ENCODE measurements at regions not wholly inside any gene's neighbourhood (a gene's known extent, or its start where the extent isn't known, plus 50 kb on each side); places are given as distances from the start of the nearest gene placed in this dataset.

GRCh38 chr20:50421356-50422340 lies 88.5 kb upstream of the PTPN1 start (continued):
- no peak for TF ChIP-seq ZNF76 (CRISPR knock-in tag; IDR thresholded peaks at IDR 0.05; ENCODE audit: borderline replicate concordance)
- TF ChIP-seq SREBF2 (CRISPR knock-in tag; IDR thresholded peaks at IDR 0.05) = no peak
- TF ChIP-seq ZNF778 (CRISPR knock-in tag; IDR thresholded peaks at IDR 0.05) = no peak
- TF ChIP-seq PHB (CRISPR knock-in tag; IDR thresholded peaks at IDR 0.05) = no peak
- TF ChIP-seq NFIX (CRISPR knock-in tag; IDR thresholded peaks at IDR 0.05; ENCODE audit: low read depth) = no peak
- TF ChIP-seq TRIM28 (IDR thresholded peaks at IDR 0.05) = 0 out of 2 replicates have a peak, but pooled peaks have one; percentile 87
- peak; percentile 20; the same call in 1 of the 2 replicates for TF ChIP-seq XRCC5 (IDR thresholded peaks at IDR 0.05; ENCODE audit: low read depth, low read length)
- TF ChIP-seq NR1H2 (CRISPR knock-in tag; IDR thresholded peaks at IDR 0.05) = no peak
- TF ChIP-seq ELF4 (CRISPR knock-in tag; IDR thresholded peaks at IDR 0.05) = no peak

DNA sequence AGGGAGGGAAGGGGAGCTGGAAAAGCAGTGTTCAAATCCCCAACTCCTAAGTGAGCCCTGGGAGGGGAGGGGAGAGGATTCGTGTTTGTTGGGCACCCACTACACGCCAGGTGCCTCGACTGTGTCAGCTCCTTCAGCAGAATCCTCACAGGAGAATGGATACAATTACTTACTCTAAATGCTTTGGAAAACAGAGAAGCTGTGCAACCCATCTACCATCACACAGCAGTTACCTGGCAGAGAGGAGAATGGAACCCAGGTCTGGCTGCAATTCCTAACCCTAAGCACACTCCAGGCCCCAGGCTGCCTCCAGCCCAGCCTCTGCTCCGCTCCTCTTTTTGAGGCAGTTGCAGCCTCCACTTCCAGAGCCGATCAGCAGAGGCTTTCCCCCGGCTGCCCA lies 86.4 kb upstream of the PTPN1 start:
- no TSS peak for BruUV-seq (replicated peaks)
- H4K20me1 ChIP-seq (replicated peaks; ENCODE audit: control insufficient read depth, insufficient read depth, low read length) = no peaks in the 10 kb centered on the region
- in situ Hi-C loops (cut with MboI) = no loop called here
- H3K9ac ChIP-seq (ENCODE audit: insufficient read depth in 1 of 2, low read depth in 2 of 2, low read length in 2 of 2) = peak overlapping the region in 1 of 2 experiments; percentile 5; a peak in 1 of 4 replicates
- ChIA-PET CTCF (ENCODE audit: low intra/inter-chr PET ratio) (no interaction called here), POLR2A (interaction anchor here (1.0 to 2.3 kb wide), 6 partner anchors 8 to 32 kb away, joined by 4 to 12 read pairs (median 8); no protein-coding TSS in a partner anchor)
- peaks cover 8% of the 10 kb centered on the region for H3K9me3 ChIP-seq (replicated peaks; ENCODE audit: control insufficient read depth, insufficient read depth, low read depth, low read length)
- H3K9me1 ChIP-seq (ENCODE audit: control insufficient read depth, insufficient read depth, low read length) = no peaks in the 10 kb centered on the region
- no peaks in the 10 kb centered on the region for H3K79me2 ChIP-seq (ENCODE audit: control insufficient read depth, insufficient read depth, low read length)
- peaks cover 2 to 13% of the 10 kb centered on the region in 2 experiments; a peak in 3 of 5 replicates for H3K27me3 ChIP-seq (ENCODE audit: control insufficient read depth in 2 of 2, insufficient read depth in 2 of 2, low read length in 2 of 2)
- WGBS (ENCODE audit: insufficient coverage, low coverage, missing lambda C conversion rate) = 53% methylated on average over 6 of the region's 6 CpGs
- intact Hi-C loops (cut with micrococcal nuclease) = no loop called here
- no peaks in the 10 kb centered on the region for H3K36me3 ChIP-seq (ENCODE audit: control insufficient read depth, insufficient read depth, low read length)
- no peak overlapping the region for H3K27ac ChIP-seq (ENCODE audit: extremely low read depth, low read depth, low read length)
- H2AFZ ChIP-seq (ENCODE audit: low read depth, low read length) = no peak overlapping the region; the same call in 1 of the 2 replicates
- no peak overlapping the region for H3K4me2 ChIP-seq (ENCODE audit: insufficient read depth, low read length)
- ATAC-seq = no peak
- FAIRE-seq = no peak
- H3K4me1 ChIP-seq (replicated peaks in 1 of 2; ENCODE audit: control insufficient read depth in 2 of 2, insufficient read depth in 2 of 2, low read length in 2 of 2) = peaks cover 20 to 41% of the 10 kb centered on the region in 2 experiments; a peak in 4 of 5 replicates
- DNase-seq (ENCODE audit: extremely low read depth in 1 of 4, low spot score in 3 of 4) = no peak
- no peak overlapping the region for H3K4me3 ChIP-seq
- TF ChIP-seq HDGF (IDR thresholded peaks at IDR 0.05) (0 out of 2 replicates have a peak, but pooled peaks have one; percentile 58), COPS2 (conservative IDR thresholded peaks at IDR 0.05) (no peak), BDP1 (IDR thresholded peaks at IDR 0.05; ENCODE audit: insufficient read depth, insufficient read length) (no peak), CHCHD3 (CRISPR knock-in tag; IDR thresholded peaks at IDR 0.05) (no peak), NFE2L1 (tag; IDR thresholded peaks at IDR 0.05; ENCODE audit: borderline replicate concordance, low read depth) (no peak), NONO (IDR thresholded peaks at IDR 0.05; ENCODE audit: low read depth in 2 of 2, low read length in 1 of 2) (no peak)
- TF ChIP-seq, protein P1, sequence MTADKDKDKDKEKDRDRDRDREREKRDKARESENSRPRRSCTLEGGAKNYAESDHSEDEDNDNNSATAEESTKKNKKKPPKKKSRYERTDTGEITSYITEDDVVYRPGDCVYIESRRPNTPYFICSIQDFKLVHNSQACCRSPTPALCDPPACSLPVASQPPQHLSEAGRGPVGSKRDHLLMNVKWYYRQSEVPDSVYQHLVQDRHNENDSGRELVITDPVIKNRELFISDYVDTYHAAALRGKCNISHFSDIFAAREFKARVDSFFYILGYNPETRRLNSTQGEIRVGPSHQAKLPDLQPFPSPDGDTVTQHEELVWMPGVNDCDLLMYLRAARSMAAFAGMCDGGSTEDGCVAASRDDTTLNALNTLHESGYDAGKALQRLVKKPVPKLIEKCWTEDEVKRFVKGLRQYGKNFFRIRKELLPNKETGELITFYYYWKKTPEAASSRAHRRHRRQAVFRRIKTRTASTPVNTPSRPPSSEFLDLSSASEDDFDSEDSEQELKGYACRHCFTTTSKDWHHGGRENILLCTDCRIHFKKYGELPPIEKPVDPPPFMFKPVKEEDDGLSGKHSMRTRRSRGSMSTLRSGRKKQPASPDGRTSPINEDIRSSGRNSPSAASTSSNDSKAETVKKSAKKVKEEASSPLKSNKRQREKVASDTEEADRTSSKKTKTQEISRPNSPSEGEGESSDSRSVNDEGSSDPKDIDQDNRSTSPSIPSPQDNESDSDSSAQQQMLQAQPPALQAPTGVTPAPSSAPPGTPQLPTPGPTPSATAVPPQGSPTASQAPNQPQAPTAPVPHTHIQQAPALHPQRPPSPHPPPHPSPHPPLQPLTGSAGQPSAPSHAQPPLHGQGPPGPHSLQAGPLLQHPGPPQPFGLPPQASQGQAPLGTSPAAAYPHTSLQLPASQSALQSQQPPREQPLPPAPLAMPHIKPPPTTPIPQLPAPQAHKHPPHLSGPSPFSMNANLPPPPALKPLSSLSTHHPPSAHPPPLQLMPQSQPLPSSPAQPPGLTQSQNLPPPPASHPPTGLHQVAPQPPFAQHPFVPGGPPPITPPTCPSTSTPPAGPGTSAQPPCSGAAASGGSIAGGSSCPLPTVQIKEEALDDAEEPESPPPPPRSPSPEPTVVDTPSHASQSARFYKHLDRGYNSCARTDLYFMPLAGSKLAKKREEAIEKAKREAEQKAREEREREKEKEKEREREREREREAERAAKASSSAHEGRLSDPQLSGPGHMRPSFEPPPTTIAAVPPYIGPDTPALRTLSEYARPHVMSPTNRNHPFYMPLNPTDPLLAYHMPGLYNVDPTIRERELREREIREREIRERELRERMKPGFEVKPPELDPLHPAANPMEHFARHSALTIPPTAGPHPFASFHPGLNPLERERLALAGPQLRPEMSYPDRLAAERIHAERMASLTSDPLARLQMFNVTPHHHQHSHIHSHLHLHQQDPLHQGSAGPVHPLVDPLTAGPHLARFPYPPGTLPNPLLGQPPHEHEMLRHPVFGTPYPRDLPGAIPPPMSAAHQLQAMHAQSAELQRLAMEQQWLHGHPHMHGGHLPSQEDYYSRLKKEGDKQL (CRISPR knock-in tag; IDR thresholded peaks at IDR 0.05; ENCODE audit: borderline replicate concordance) = no peak

All from K562 (cell line).